Neutrophil (primary cell): ENCODE measurements at regions not wholly inside any gene's neighbourhood (a gene's known extent, or its start where the extent isn't known, plus 50 kb on each side); places are given as distances from the start of the nearest gene placed in this dataset.

Experiments used
- H3K27ac ChIP-seq: fragments of 200-600 bp; sonication (generic); 2 replicates; pipeline ENCODE4 v1.5.1; 2016; ENCODE audit warnings: mild to moderate bottlenecking, moderate library complexity
- H3K27me3 ChIP-seq: fragments of 200-600 bp; sonication (generic); 2 replicates; pipeline ENCODE4 v1.6.0; 2016; ENCODE audit warnings: mild to moderate bottlenecking
- H3K36me3 ChIP-seq: fragments of 200-600 bp; sonication (generic); 2 replicates; pipeline ENCODE4 v1.5.1; 2017
- H3K4me1 ChIP-seq, 2 experiments: fragments of 200-600 bp in 1 of 2; sonication (generic) in 1 of 2; 1 replicate in 1 of 2; 2 replicates in 1 of 2; pipeline versions ENCODE4 v1.5.1 to v1.6.1; 2013 to 2016; ENCODE audit warnings: low read depth in 1 of 2, low read length in 1 of 2, mild to moderate bottlenecking in 1 of 2, moderate library complexity in 1 of 2; ENCODE audit not compliant: control insufficient read depth in 1 of 2, insufficient read depth in 1 of 2
- H3K4me3 ChIP-seq, 2 experiments: fragments of 200-600 bp in 1 of 2; sonication (generic) in 1 of 2; 1 replicate in 1 of 2; 2 replicates in 1 of 2; pipeline ENCODE4 v1.5.1; 2013 to 2016; ENCODE audit warnings: low read depth in 1 of 2, low read length in 1 of 2, mild to moderate bottlenecking in 1 of 2, moderate library complexity in 1 of 2
- H3K9me3 ChIP-seq: fragments of 200-600 bp; sonication (generic); 2 replicates; pipeline ENCODE4 v1.5.1; 2016
- CTCF ChIP-seq: fragments of 200-600 bp; sonication (generic); IDR thresholded peaks from 2 replicates; pipeline ENCODE4 v1.5.1; 2016; ENCODE audit warnings: antibody characterized with exemption

GRCh38 chr10:118148247-118148646 is 101.5 kb upstream of the RAB11FIP2 start:
- TF ChIP-seq CTCF, result no peak
- H3K36me3 ChIP-seq, result no peaks in the 10 kb centered on the region
- no peak overlapping the region for H3K4me3 ChIP-seq
- H3K4me1 ChIP-seq, result no peaks in the 10 kb centered on the region
- H3K9me3 ChIP-seq, result no peaks in the 10 kb centered on the region
- H3K27ac ChIP-seq, result no peak overlapping the region
- H3K27me3 ChIP-seq, result peaks cover 19% of the 10 kb centered on the region

- H3K36me3 ChIP-seq, result no peaks in the 10 kb centered on the region
- H3K27ac ChIP-seq, result no peak overlapping the region
- H3K27me3 ChIP-seq, result peaks cover 9% of the 10 kb centered on the region
- no peaks in the 10 kb centered on the region for H3K4me1 ChIP-seq
- no peak for TF ChIP-seq CTCF
- no peak overlapping the region for H3K4me3 ChIP-seq
- H3K9me3 ChIP-seq, result no peaks in the 10 kb centered on the region
Measured at GRCh38 chr10:118145256-118145655, 98.5 kb upstream of the RAB11FIP2 start.

- H3K27ac ChIP-seq, result no peak overlapping the region
- TF ChIP-seq CTCF, result no peak
- H3K9me3 ChIP-seq, result no peaks in the 10 kb centered on the region
- no peaks in the 10 kb centered on the region for H3K36me3 ChIP-seq
- no peak overlapping the region for H3K4me3 ChIP-seq
- H3K4me1 ChIP-seq, result no peaks in the 10 kb centered on the region
- no peaks in the 10 kb centered on the region for H3K27me3 ChIP-seq
Measured at GRCh38 chr10:118141471-118141870, 94.7 kb upstream of the RAB11FIP2 start.

GRCh38 chr10:118139321-118139720 is 92.6 kb upstream of the RAB11FIP2 start:
- Histone ChIP-seq H3K27ac (no peak overlapping the region), H3K9me3 (no peaks in the 10 kb centered on the region), H3K4me1 (no peaks in the 10 kb centered on the region), H3K36me3 (no peaks in the 10 kb centered on the region), H3K27me3 (peaks cover 7% of the 10 kb centered on the region), H3K4me3 (no peak overlapping the region)
- no peak for TF ChIP-seq CTCF

GRCh38 chr10:118128675-118129074 is 81.9 kb upstream of the RAB11FIP2 start:
- H3K4me1 ChIP-seq, result no peaks in the 10 kb centered on the region
- TF ChIP-seq CTCF, result no peak
- no peak overlapping the region for H3K4me3 ChIP-seq
- no peaks in the 10 kb centered on the region for H3K36me3 ChIP-seq
- H3K9me3 ChIP-seq, result no peaks in the 10 kb centered on the region
- H3K27ac ChIP-seq, result no peak overlapping the region
- peaks cover 23% of the 10 kb centered on the region for H3K27me3 ChIP-seq

GRCh38 chr10:118118716-118119115 is 72.0 kb upstream of the RAB11FIP2 start:
- Histone ChIP-seq H3K4me1 (peaks cover 0 to 23% of the 10 kb centered on the region in 2 experiments), H3K27me3 (peaks cover 13% of the 10 kb centered on the region), H3K9me3 (no peaks in the 10 kb centered on the region), H3K36me3 (no peaks in the 10 kb centered on the region), H3K27ac (no peak overlapping the region), H3K4me3 (no peak overlapping the region)
- no peak for TF ChIP-seq CTCF
